Choroid plexus epithelial cell (primary cell): ENCODE measurements at regions not wholly inside any gene's neighbourhood (a gene's known extent, or its start where the extent isn't known, plus 50 kb on each side); places are given as distances from the start of the nearest gene placed in this dataset.
A peak's percentile ranks its signal among the peaks of the same experiment; 100 is the strongest.
"Not testable (repeated sequence)": the region's sequence is repeated elsewhere in the genome, so short reads cannot be mapped to it uniquely, and the experiment has no call there.

Experiments used
- DNase-seq: peaks from one replicate; pipeline ENCODE4 v3.0.0-alpha.2; 2010; ENCODE audit warnings: low read depth
- H3K4me3 ChIP-seq: 2 replicates; pipeline ENCODE4 v1.5.1; 2011; ENCODE audit warnings: low read depth, mild to moderate bottlenecking, control low read depth, low read length, moderate library complexity
- TF ChIP-seq, protein P1 (sequence below): conservative IDR thresholded peaks from 2 replicates; pipeline ENCODE4 v1.5.1; 2011; ENCODE audit warnings: low read depth, mild to moderate bottlenecking, control low read depth, inconsistent platforms, low read length, moderate library complexity

GRCh38 chr6:3672339-3672738, 79.2 kb downstream of the PXDC1 start:
- not testable (repeated sequence) for H3K4me3 ChIP-seq, DNase-seq

- H3K4me3 ChIP-seq = no peak overlapping the region
- DNase-seq = no peak
- TF ChIP-seq, protein P1, sequence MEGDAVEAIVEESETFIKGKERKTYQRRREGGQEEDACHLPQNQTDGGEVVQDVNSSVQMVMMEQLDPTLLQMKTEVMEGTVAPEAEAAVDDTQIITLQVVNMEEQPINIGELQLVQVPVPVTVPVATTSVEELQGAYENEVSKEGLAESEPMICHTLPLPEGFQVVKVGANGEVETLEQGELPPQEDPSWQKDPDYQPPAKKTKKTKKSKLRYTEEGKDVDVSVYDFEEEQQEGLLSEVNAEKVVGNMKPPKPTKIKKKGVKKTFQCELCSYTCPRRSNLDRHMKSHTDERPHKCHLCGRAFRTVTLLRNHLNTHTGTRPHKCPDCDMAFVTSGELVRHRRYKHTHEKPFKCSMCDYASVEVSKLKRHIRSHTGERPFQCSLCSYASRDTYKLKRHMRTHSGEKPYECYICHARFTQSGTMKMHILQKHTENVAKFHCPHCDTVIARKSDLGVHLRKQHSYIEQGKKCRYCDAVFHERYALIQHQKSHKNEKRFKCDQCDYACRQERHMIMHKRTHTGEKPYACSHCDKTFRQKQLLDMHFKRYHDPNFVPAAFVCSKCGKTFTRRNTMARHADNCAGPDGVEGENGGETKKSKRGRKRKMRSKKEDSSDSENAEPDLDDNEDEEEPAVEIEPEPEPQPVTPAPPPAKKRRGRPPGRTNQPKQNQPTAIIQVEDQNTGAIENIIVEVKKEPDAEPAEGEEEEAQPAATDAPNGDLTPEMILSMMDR = no peak
Measured at GRCh38 chr6:3671382-3671781, 80.1 kb downstream of the PXDC1 start.

DNA sequence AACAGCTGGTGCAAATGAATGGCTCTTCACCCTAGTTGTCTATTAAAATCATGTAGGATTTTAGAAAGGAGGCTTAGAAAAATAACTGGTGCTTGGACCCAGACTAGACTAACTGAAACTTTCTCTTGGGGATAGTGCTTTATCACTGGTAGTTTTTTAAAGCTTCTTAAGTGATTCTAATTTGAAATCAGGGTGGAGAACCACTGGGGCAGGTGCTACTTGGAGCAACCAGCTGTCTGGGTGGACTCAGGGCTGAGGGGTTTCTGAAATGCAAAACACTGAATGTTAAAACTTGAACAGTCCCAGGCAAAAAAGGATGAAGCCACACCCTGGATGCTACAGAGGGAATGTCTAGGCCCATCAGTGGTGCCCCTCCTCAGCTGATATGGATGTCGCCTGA, 81.2 kb downstream of the PXDC1 start:
- TF ChIP-seq, protein P1 = no peak
- DNase-seq = no peak
- H3K4me3 ChIP-seq = no peak overlapping the region

- no peak overlapping the region for H3K4me3 ChIP-seq
- DNase-seq = no peak
- TF ChIP-seq, protein P1 = no peak
Measured at GRCh38 chr6:3669916-3670315, 81.6 kb downstream of the PXDC1 start.

DNA sequence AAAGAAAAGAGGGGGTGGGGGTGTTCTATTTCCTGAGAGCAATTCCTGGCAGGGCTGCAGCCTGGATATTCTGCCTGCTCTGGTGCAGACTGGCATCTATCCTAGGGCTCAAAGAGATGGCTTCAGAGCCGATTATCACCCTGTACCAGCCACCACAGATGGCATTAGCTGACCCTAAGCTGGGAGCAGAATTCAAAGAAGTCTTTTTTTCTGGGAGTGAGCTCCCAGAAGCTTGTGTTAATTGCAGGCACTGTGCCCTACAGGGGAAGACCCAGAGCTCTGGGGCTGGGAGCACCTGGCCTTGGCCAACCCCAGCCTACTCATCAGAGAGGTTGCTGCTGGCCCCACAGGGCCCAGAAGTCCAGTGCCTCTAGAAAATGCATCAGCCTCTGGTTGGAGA, 85.9 kb downstream of the PXDC1 start:
- TF ChIP-seq, protein P1 = no peak
- no peak overlapping the region for H3K4me3 ChIP-seq
- no peak for DNase-seq

GRCh38 chr6:3664625-3665041, 86.9 kb downstream of the PXDC1 start:
- no peak overlapping the region for H3K4me3 ChIP-seq
- TF ChIP-seq, protein P1 = no peak
- DNase-seq = peak; percentile 59

GRCh38 chr6:3663811-3664210, 87.7 kb downstream of the PXDC1 start:
- TF ChIP-seq, protein P1 = no peak

DNA sequence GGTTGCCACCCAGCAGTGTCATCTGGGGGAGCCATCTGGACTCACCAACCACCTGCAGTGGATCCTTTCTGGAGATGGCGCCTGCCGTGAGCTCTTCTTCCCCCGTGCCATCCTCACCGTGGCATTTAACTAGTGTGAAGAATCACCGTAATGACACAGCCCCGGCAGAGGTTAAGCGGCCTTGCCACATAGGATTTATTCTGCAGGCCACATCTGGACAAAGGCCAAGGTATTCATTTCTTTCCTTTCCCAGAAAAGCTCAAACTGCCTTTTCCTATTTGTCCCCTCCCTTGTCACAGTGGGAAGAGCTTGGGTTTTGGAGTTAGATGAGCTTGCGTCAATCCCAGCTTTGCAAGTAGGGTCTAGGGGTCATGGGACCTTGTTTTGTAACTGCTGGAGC, 88.4 kb downstream of the PXDC1 start:
- TF ChIP-seq, protein P1 = no peak
- no peak overlapping the region for H3K4me3 ChIP-seq
- no peak for DNase-seq

More at GRCh38 chr6:3663811-3664210, 87.7 kb downstream of the PXDC1 start:
- no peak overlapping the region for H3K4me3 ChIP-seq
- no peak for DNase-seq
